HEK293 (cell line): ENCODE measurements at regions not wholly inside any gene's neighbourhood (a gene's known extent, or its start where the extent isn't known, plus 50 kb on each side); places are given as distances from the start of the nearest gene placed in this dataset.

Experiments
- BCL6B ChIP-seq: fragments of 450-650 bp; formaldehyde crosslinking; IDR thresholded peaks from 2 replicates; pipeline ENCODE4 v1.5.1; 2017; ENCODE audit warnings: missing biosample characterization, missing genetic modification characterization
- CTCF ChIP-seq: fragments of 450-650 bp; formaldehyde crosslinking; IDR thresholded peaks from 2 replicates; pipeline ENCODE4 v1.5.1; 2016; ENCODE audit warnings: missing biosample characterization, missing genetic modification characterization
- GLI4 ChIP-seq: fragments of 450-650 bp; formaldehyde crosslinking; IDR thresholded peaks from 2 replicates; pipeline ENCODE4 v1.5.1; 2016; ENCODE audit warnings: missing biosample characterization, missing genetic modification characterization
- MYNN ChIP-seq: fragments of 450-650 bp; formaldehyde crosslinking; IDR thresholded peaks from 2 replicates; pipeline ENCODE4 v1.5.1; 2016; ENCODE audit warnings: missing biosample characterization, missing genetic modification characterization, borderline replicate concordance
- REPIN1 ChIP-seq: fragments of 450-650 bp; formaldehyde crosslinking; IDR thresholded peaks from 2 replicates; pipeline ENCODE4 v1.5.1; 2017; ENCODE audit warnings: missing biosample characterization, missing genetic modification characterization, low read depth
- REST ChIP-seq: fragments of 450-650 bp; formaldehyde crosslinking; IDR thresholded peaks from 2 replicates; pipeline ENCODE4 v1.5.1; 2016; ENCODE audit warnings: missing biosample characterization, missing genetic modification characterization
- ZBTB1 ChIP-seq: fragments of 450-650 bp; formaldehyde crosslinking; IDR thresholded peaks from 2 replicates; pipeline ENCODE4 v1.5.1; 2016; ENCODE audit warnings: missing biosample characterization, missing genetic modification characterization
- ZNF18 ChIP-seq: fragments of 450-650 bp; formaldehyde crosslinking; IDR thresholded peaks from 2 replicates; pipeline ENCODE4 v1.5.1; 2016; ENCODE audit warnings: missing biosample characterization, missing genetic modification characterization
- ZNF341 ChIP-seq: fragments of 450-650 bp; formaldehyde crosslinking; IDR thresholded peaks from 2 replicates; pipeline ENCODE4; 2016; ENCODE audit warnings: low read depth, missing biosample characterization, missing genetic modification characterization
- ZNF350 ChIP-seq: fragments of 450-650 bp; formaldehyde crosslinking; IDR thresholded peaks from 2 replicates; pipeline ENCODE4 v1.5.0; 2017; ENCODE audit warnings: missing biosample characterization, mild to moderate bottlenecking, missing genetic modification characterization
- ZNF629 ChIP-seq: fragments of 450-650 bp; formaldehyde crosslinking; IDR thresholded peaks from 2 replicates; pipeline ENCODE4 v1.5.1; 2017; ENCODE audit warnings: missing biosample characterization, missing genetic modification characterization
- ZNF791 ChIP-seq: fragments of 450-650 bp; formaldehyde crosslinking; IDR thresholded peaks from 2 replicates; pipeline ENCODE4 v1.5.1; 2016; ENCODE audit warnings: missing biosample characterization, missing genetic modification characterization

GRCh38 chr4:134787315-134787714 lies 585.7 kb upstream of the PABPC4L start:
- TF ChIP-seq CTCF (tag by site-specific recombination) (no peak), ZNF18 (tag by site-specific recombination) (no peak), ZNF791 (tag by site-specific recombination) (no peak), ZNF350 (tag by site-specific recombination) (no peak), REPIN1 (tag by site-specific recombination) (no peak), ZNF629 (no peak), BCL6B (tag by site-specific recombination) (no peak), MYNN (no peak), REST (tag by site-specific recombination) (no peak), ZBTB1 (tag by site-specific recombination) (no peak), GLI4 (tag by site-specific recombination) (no peak), ZNF341 (tag by site-specific recombination) (no peak)
